Epithelial cell of proximal tubule (primary cell): ENCODE measurements at regions not wholly inside any gene's neighbourhood (a gene's known extent, or its start where the extent isn't known, plus 50 kb on each side); places are given as distances from the start of the nearest gene placed in this dataset.

Experiments
- DNase-seq: peaks from one replicate; pipeline ENCODE4 v3.0.0-alpha.2; 2011; ENCODE audit warnings: low read depth
- H3K4me3 ChIP-seq: 2 replicates; pipeline ENCODE4 v1.5.1; 2011; ENCODE audit warnings: low read depth, mild to moderate bottlenecking, low read length
- TF ChIP-seq, protein P1 (sequence below): conservative IDR thresholded peaks from 2 replicates; pipeline ENCODE4 v1.5.1; 2012; ENCODE audit warnings: low read depth, mild to moderate bottlenecking, low read length

- no peak for DNase-seq
- TF ChIP-seq, protein P1, sequence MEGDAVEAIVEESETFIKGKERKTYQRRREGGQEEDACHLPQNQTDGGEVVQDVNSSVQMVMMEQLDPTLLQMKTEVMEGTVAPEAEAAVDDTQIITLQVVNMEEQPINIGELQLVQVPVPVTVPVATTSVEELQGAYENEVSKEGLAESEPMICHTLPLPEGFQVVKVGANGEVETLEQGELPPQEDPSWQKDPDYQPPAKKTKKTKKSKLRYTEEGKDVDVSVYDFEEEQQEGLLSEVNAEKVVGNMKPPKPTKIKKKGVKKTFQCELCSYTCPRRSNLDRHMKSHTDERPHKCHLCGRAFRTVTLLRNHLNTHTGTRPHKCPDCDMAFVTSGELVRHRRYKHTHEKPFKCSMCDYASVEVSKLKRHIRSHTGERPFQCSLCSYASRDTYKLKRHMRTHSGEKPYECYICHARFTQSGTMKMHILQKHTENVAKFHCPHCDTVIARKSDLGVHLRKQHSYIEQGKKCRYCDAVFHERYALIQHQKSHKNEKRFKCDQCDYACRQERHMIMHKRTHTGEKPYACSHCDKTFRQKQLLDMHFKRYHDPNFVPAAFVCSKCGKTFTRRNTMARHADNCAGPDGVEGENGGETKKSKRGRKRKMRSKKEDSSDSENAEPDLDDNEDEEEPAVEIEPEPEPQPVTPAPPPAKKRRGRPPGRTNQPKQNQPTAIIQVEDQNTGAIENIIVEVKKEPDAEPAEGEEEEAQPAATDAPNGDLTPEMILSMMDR, result no peak
Observed at GRCh38 chr9:106110483-106110882, 416.1 kb downstream of the TMEM38B start.

GRCh38 chr9:106111039-106111730 is 416.8 kb downstream of the TMEM38B start:
- TF ChIP-seq, protein P1, result no peak
- no peak overlapping the region for H3K4me3 ChIP-seq
- DNase-seq, result no peak

More at GRCh38 chr9:106110483-106110882, 416.1 kb downstream of the TMEM38B start:
- H3K4me3 ChIP-seq, result no peak overlapping the region

- DNase-seq, result no peak
- H3K4me3 ChIP-seq, result no peak overlapping the region
- TF ChIP-seq, protein P1, result no peak
Observed at GRCh38 chr9:106112935-106113334, 418.6 kb downstream of the TMEM38B start.

GRCh38 chr9:106119176-106119575 is 424.8 kb downstream of the TMEM38B start:
- H3K4me3 ChIP-seq, result no peak overlapping the region
- DNase-seq, result no peak
- TF ChIP-seq, protein P1, result no peak

- H3K4me3 ChIP-seq, result no peak overlapping the region
- DNase-seq, result no peak
- TF ChIP-seq, protein P1, result no peak
Observed at GRCh38 chr9:106120071-106120470, 425.7 kb downstream of the TMEM38B start.

GRCh38 chr9:106127776-106128175 is 433.4 kb downstream of the TMEM38B start:
- no peak for DNase-seq
- TF ChIP-seq, protein P1, result no peak
- H3K4me3 ChIP-seq, result no peak overlapping the region

DNA sequence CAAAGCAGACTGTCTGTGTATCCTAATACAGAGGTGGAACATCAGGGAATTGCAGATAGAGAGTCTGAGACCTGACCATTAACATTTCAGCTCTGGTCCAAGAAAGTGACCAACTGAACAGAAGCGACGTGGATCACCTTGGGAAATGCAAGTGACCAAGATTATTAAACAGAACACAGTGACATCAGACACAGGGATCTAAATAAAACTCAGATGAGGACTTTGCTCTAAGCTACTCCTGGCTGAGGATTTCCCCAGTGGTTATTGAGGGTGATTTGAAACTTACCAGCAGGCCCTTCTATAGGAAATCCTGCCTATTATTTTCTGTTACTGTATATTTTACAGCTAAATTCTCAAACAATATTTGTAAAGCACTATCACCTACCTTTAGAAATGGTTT is 436.0 kb downstream of the TMEM38B start:
- TF ChIP-seq, protein P1, result no peak
- no peak overlapping the region for H3K4me3 ChIP-seq
- no peak for DNase-seq
